ENCODE measurements at regions not wholly inside any gene's neighbourhood (a gene's known extent, or its start where the extent isn't known, plus 50 kb on each side); places are given as distances from the start of the nearest gene placed in this dataset.

DNA sequence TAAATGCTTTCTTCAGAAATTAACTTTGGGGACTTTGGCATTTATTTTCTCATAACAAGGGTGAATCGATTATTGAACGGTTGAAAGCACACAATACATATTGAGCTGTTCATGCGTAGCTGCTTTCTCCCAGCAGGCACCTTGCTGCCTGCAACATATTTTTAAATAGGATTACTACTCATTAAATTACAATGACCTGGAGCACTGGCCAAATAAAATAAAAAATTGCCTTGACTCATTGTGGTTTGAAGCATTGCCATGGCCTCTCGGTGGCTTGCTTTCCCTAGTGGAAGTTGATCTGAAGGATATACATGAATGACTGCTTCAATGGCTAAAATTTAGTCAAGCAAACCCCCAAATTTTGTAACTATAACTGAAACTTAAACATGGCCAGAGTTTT lies 181.6 kb upstream of the NUDT12 start:
- Histone ChIP-seq H3K9me1 (ENCODE audit: control insufficient read depth, extremely low read depth, insufficient read depth, low read length) (no peaks in the 10 kb centered on the region), H3K36me3 (ENCODE audit: control insufficient read depth in 2 of 2, extremely low read depth in 1 of 2, insufficient read depth in 2 of 2, low read length in 2 of 2) (no peaks in the 10 kb centered on the region), H3K9me3 (ENCODE audit: control insufficient read depth, low read depth, low read length) (no peaks in the 10 kb centered on the region), H4K20me1 (ENCODE audit: control insufficient read depth, extremely low read depth, insufficient read depth, low read length) (no peaks in the 10 kb centered on the region), H3K4me3 (ENCODE audit: control insufficient read depth in 2 of 3, extremely low read depth in 1 of 3, insufficient read depth in 2 of 3, low read depth in 1 of 3, low read length in 3 of 3) (no peak overlapping the region), H3K4me1 (ENCODE audit: control insufficient read depth, extremely low read depth, insufficient read depth, low read length) (no peaks in the 10 kb centered on the region), H3K9ac (ENCODE audit: control insufficient read depth, extremely low read depth, insufficient read depth, low read length) (no peak overlapping the region), H3K27me3 (ENCODE audit: control insufficient read depth, extremely low read depth, insufficient read depth, low read length) (no peaks in the 10 kb centered on the region), H3K27ac (ENCODE audit: control insufficient read depth, insufficient read depth, low read length) (no peak overlapping the region), H3K4me2 (ENCODE audit: control insufficient read depth, extremely low read depth, insufficient read depth, low read depth, low read length) (no peak overlapping the region), H3K79me2 (ENCODE audit: control insufficient read depth, insufficient read depth, low read length) (no peaks in the 10 kb centered on the region), H2AFZ (ENCODE audit: control insufficient read depth, low read length) (no peak overlapping the region)
- dilution Hi-C loops (cut with MboI; ENCODE audit: extremely low pct_ligation_motif_present, low sequenced_read_pairs), result no loop called here
- TF ChIP-seq EZH2 (IDR thresholded peaks at IDR 0.05; ENCODE audit: low read length), result no peak
- TF ChIP-seq CTCF (optimal IDR thresholded peaks at IDR 0.05 in 1 of 3, IDR thresholded peaks at IDR 0.05 in 1 of 3, conservative IDR thresholded peaks at IDR 0.05 in 1 of 3; ENCODE audit: extremely low read depth in 1 of 3, insufficient read depth in 2 of 3, low read length in 3 of 3), result no peak
- FAIRE-seq, result no peak
- no peak for DNase-seq (ENCODE audit: low read depth, low spot score)

DNA sequence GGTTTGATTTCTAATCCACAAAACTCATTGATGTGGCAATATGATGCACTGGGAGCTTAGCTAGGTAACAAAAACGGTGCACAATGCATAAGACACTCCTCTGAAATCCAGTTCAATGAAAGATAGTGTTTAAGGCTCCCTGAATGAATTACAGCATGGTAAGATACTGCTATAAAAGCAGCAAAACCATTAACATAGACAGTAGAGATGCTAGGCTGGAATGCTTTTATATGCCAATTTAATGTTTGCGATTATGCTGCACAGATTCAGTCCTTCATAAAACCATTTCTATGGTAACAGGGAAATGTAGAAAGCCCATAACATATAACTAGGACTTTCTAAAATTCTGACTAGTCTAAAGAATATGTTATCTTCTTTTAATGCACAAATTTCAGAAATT lies 180.8 kb upstream of the NUDT12 start:
- Histone ChIP-seq H2AFZ (ENCODE audit: control insufficient read depth, low read length) (no peak overlapping the region), H3K4me3 (ENCODE audit: control insufficient read depth in 2 of 3, extremely low read depth in 1 of 3, insufficient read depth in 2 of 3, low read depth in 1 of 3, low read length in 3 of 3) (no peak overlapping the region), H3K4me1 (ENCODE audit: control insufficient read depth, extremely low read depth, insufficient read depth, low read length) (no peaks in the 10 kb centered on the region), H3K36me3 (ENCODE audit: control insufficient read depth in 2 of 2, extremely low read depth in 1 of 2, insufficient read depth in 2 of 2, low read length in 2 of 2) (no peaks in the 10 kb centered on the region), H3K9ac (ENCODE audit: control insufficient read depth, extremely low read depth, insufficient read depth, low read length) (no peak overlapping the region), H3K79me2 (ENCODE audit: control insufficient read depth, insufficient read depth, low read length) (no peaks in the 10 kb centered on the region), H3K27ac (ENCODE audit: control insufficient read depth, insufficient read depth, low read length) (no peak overlapping the region), H4K20me1 (ENCODE audit: control insufficient read depth, extremely low read depth, insufficient read depth, low read length) (no peaks in the 10 kb centered on the region), H3K9me3 (ENCODE audit: control insufficient read depth, low read depth, low read length) (no peaks in the 10 kb centered on the region), H3K27me3 (ENCODE audit: control insufficient read depth, extremely low read depth, insufficient read depth, low read length) (no peaks in the 10 kb centered on the region), H3K4me2 (ENCODE audit: control insufficient read depth, extremely low read depth, insufficient read depth, low read depth, low read length) (no peak overlapping the region), H3K9me1 (ENCODE audit: control insufficient read depth, extremely low read depth, insufficient read depth, low read length) (no peaks in the 10 kb centered on the region)
- DNase-seq (ENCODE audit: low read depth, low spot score), result no peak
- no peak for TF ChIP-seq EZH2 (IDR thresholded peaks at IDR 0.05; ENCODE audit: low read length)
- no peak for TF ChIP-seq CTCF (optimal IDR thresholded peaks at IDR 0.05 in 1 of 3, IDR thresholded peaks at IDR 0.05 in 1 of 3, conservative IDR thresholded peaks at IDR 0.05 in 1 of 3; ENCODE audit: extremely low read depth in 1 of 3, insufficient read depth in 2 of 3, low read length in 3 of 3)
- FAIRE-seq, result no peak
- dilution Hi-C loops (cut with MboI; ENCODE audit: extremely low pct_ligation_motif_present, low sequenced_read_pairs), result no loop called here
